ENCODE measurements at regions not wholly inside any gene's neighbourhood (a gene's known extent, or its start where the extent isn't known, plus 50 kb on each side); places are given as distances from the start of the nearest gene placed in this dataset.
"Not testable (repeated sequence)": the region's sequence is repeated elsewhere in the genome, so short reads cannot be mapped to it uniquely, and the experiment has no call there.

DNA sequence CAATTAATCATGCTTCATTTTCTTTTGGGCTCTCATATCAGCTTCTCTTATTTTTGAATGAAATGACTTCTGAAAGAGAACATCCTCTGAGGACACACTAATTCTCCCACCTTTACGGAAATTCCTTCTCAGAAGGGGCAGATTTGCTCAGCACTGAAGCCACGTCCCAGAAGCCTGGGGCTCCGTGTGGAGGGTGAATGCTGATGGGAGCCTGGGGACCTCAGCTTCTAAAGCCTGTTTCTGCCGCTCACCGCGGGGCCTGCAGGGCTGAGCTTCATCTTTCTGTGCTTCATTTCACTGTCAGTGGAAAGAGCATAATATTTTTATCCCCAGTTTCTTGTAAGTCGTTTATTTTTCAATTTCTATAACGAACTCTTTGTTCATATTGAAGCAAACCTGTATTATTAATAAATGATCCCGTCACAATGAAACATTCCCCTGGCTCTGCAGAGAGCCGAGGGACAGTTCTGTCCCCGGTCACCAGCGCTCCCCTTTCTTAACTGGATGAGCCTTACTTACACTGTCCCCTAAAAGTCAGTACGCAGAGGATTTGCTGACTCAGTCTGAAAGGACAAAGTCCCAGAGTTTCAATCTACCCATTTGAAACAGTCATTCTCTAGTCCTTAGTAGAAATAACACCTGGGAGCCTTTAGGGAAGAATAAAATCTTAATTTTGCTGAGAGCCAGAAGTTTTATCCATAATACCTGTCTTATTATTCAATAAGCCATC is 364.6 kb upstream of the FAT1 start:
- H3K4me3 ChIP-seq (ENCODE audit: low read depth, low read length), result no peak overlapping the region
- no peak for TF ChIP-seq CTCF (IDR thresholded peaks at IDR 0.05; ENCODE audit: low read depth, low read length, missing control alignments)

DNA sequence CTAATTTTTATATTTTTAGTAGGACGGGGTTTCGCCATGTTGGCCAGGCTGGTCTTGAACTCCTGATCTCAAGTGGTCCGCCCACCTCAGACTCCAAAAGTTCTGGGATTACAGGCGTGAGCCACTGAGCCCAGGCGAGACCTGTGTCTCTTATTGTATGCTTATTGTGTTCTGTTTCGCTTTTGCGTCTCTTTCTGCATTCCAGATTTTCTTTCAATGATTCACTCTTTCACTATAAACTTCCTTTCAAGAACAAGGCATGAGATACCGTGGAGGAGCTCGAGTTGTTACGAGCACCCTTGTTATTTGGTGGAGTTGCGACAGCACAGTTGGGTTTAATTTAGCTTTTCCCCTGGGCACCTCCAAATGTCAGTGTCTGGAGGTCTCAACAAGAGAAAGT is 366.7 kb upstream of the FAT1 start:
- H3K4me3 ChIP-seq (ENCODE audit: low read depth, low read length), result no peak overlapping the region
- no peak for DNase-seq (ENCODE audit: low read depth)
- TF ChIP-seq CTCF (IDR thresholded peaks at IDR 0.05; ENCODE audit: low read depth, low read length, missing control alignments), result no peak

More for the DNA sequence above, 364.6 kb upstream of the FAT1 start:
- DNase-seq (ENCODE audit: low read depth), result no peak

DNA sequence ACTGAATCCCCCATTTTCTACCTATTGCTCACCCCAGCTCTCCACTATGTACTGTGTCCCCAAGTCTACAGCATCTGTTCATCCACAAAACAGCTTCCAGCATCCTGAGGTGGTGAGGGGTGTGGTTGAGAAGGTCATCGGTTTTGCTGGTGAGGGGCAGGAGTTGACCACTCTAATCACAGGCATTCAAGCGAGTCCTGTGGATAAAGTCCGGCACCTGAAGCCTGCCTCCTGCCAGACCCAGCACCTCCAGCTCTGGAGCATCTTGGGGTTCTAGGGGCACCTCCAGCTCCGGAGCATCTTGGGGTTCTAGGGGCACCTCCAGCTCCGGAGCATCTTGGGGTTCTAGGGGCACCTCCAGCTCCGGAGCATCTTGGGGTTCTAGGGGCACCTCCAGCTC is 367.2 kb upstream of the FAT1 start:
- not testable (repeated sequence) for DNase-seq (ENCODE audit: low read depth); H3K4me3 ChIP-seq (ENCODE audit: low read depth, low read length)

- no peak for DNase-seq (ENCODE audit: low read depth)
- TF ChIP-seq CTCF (IDR thresholded peaks at IDR 0.05; ENCODE audit: low read depth, low read length, missing control alignments), result no peak
- no peak overlapping the region for H3K4me3 ChIP-seq (ENCODE audit: low read depth, low read length)
Measured at GRCh38 chr4:187094144-187094543, 370.5 kb upstream of the FAT1 start.

DNA sequence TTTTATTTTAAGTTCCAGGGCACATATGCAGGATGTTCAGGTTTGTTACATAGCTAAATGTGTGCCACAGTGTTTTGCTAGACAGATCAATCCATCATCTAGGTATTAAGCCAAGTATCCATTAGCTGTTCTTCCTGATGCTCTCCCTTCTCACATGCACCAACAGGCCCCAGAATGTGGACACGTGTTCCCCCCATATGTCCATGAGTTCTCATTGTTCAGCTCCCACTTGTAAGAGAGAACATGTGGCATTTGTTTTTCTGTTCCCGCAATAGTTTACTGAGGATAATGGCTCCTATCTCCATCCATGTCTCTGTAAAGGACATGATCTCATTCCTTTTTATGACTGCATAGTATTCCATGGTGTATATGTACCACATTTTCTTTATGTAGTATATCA is 374.8 kb upstream of the FAT1 start:
- no peak overlapping the region for H3K4me3 ChIP-seq (ENCODE audit: low read depth, low read length)
- no peak for DNase-seq (ENCODE audit: low read depth)
- TF ChIP-seq CTCF (IDR thresholded peaks at IDR 0.05; ENCODE audit: low read depth, low read length, missing control alignments), result no peak

DNA sequence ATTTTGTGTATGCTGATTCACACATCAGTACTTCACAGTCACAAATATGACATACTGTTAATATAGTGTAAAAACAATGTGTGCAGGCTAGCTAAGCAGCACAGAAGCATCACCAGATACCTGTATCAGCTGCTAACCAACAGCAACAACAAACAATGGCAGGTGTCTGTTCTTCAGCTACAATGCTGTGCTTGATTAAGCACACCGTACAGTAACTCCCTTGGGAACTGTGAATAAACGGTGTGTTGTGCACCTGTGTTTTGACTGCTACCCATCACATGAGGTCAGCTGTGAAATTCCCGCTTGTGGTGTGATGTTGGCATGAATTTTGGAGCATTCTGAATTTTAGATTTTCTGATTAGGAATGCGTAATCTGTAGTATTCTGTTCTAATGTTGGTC is 379.7 kb upstream of the FAT1 start:
- H3K4me3 ChIP-seq (ENCODE audit: low read depth, low read length), result no peak overlapping the region
- no peak for TF ChIP-seq CTCF (IDR thresholded peaks at IDR 0.05; ENCODE audit: low read depth, low read length, missing control alignments)
- no peak for DNase-seq (ENCODE audit: low read depth)

GRCh38 chr4:187108845-187109244 is 385.2 kb upstream of the FAT1 start:
- DNase-seq (ENCODE audit: low read depth), result no peak
- TF ChIP-seq CTCF (IDR thresholded peaks at IDR 0.05; ENCODE audit: low read depth, low read length, missing control alignments), result no peak
- H3K4me3 ChIP-seq (ENCODE audit: low read depth, low read length), result no peak overlapping the region
